ENCODE measurements at regions not wholly inside any gene's neighbourhood (a gene's known extent, or its start where the extent isn't known, plus 50 kb on each side); places are given as distances from the start of the nearest gene placed in this dataset.
"Not testable (repeated sequence)": the region's sequence is repeated elsewhere in the genome, so short reads cannot be mapped to it uniquely, and the experiment has no call there.

- TF ChIP-seq POLR2A (IDR thresholded peaks at IDR 0.05) (no peak), CTCF (IDR thresholded peaks at IDR 0.05) (no peak)
- no peak overlapping the region for H3K27ac ChIP-seq
- H3K27me3 ChIP-seq: no peaks in the 10 kb centered on the region
- H3K4me3 ChIP-seq: no peak overlapping the region
- no peaks in the 10 kb centered on the region for H3K4me1 ChIP-seq
- no peak for DNase-seq
- H3K9me3 ChIP-seq: no peaks in the 10 kb centered on the region
- H3K36me3 ChIP-seq: no peaks in the 10 kb centered on the region
Observed at GRCh38 chr18:10099539-10100140, 185.8 kb downstream of the VAPA start.

GRCh38 chr18:10100196-10100595 is 186.4 kb downstream of the VAPA start:
- no peak overlapping the region for H3K4me3 ChIP-seq
- no peaks in the 10 kb centered on the region for H3K36me3 ChIP-seq
- no peaks in the 10 kb centered on the region for H3K27me3 ChIP-seq
- no peaks in the 10 kb centered on the region for H3K4me1 ChIP-seq
- DNase-seq: no peak
- H3K9me3 ChIP-seq: no peaks in the 10 kb centered on the region
- TF ChIP-seq CTCF (IDR thresholded peaks at IDR 0.05) (no peak), POLR2A (IDR thresholded peaks at IDR 0.05) (no peak)
- no peak overlapping the region for H3K27ac ChIP-seq

- no peaks in the 10 kb centered on the region for H3K4me1 ChIP-seq
- no peaks in the 10 kb centered on the region for H3K36me3 ChIP-seq
- no peak overlapping the region for H3K4me3 ChIP-seq
- H3K9me3 ChIP-seq: no peaks in the 10 kb centered on the region
- TF ChIP-seq POLR2A (IDR thresholded peaks at IDR 0.05) (no peak), CTCF (IDR thresholded peaks at IDR 0.05) (no peak)
- DNase-seq: no peak
- no peak overlapping the region for H3K27ac ChIP-seq
- H3K27me3 ChIP-seq: no peaks in the 10 kb centered on the region
Observed at GRCh38 chr18:10100941-10101701, 187.3 kb downstream of the VAPA start.

- Histone ChIP-seq H3K4me3 (no peak overlapping the region), H3K27me3 (no peaks in the 10 kb centered on the region), H3K36me3 (no peaks in the 10 kb centered on the region), H3K4me1 (no peaks in the 10 kb centered on the region), H3K27ac (no peak overlapping the region), H3K9me3 (no peaks in the 10 kb centered on the region)
- DNase-seq: no peak
- TF ChIP-seq CTCF (IDR thresholded peaks at IDR 0.05) (no peak), POLR2A (IDR thresholded peaks at IDR 0.05) (no peak)
Observed at GRCh38 chr18:10101729-10102128, 187.9 kb downstream of the VAPA start.

- H3K9me3 ChIP-seq, H3K27ac ChIP-seq, H3K36me3 ChIP-seq, H3K4me3 ChIP-seq, H3K4me1 ChIP-seq, H3K27me3 ChIP-seq, DNase-seq: not testable (repeated sequence)
Observed at GRCh38 chr18:10105118-10105517, 191.3 kb downstream of the VAPA start.

- TF ChIP-seq CTCF (IDR thresholded peaks at IDR 0.05) (no peak), POLR2A (IDR thresholded peaks at IDR 0.05) (no peak)
- no peaks in the 10 kb centered on the region for H3K9me3 ChIP-seq
- DNase-seq: no peak
- no peaks in the 10 kb centered on the region for H3K27me3 ChIP-seq
- H3K4me1 ChIP-seq: no peaks in the 10 kb centered on the region
- no peak overlapping the region for H3K27ac ChIP-seq
- no peak overlapping the region for H3K4me3 ChIP-seq
- no peaks in the 10 kb centered on the region for H3K36me3 ChIP-seq
Observed at GRCh38 chr18:10111191-10111590, 197.4 kb downstream of the VAPA start.
